ENCODE measurements at regions not wholly inside any gene's neighbourhood (a gene's known extent, or its start where the extent isn't known, plus 50 kb on each side); places are given as distances from the start of the nearest gene placed in this dataset.

GRCh38 chr10:44209811-44210210 is 175.1 kb downstream of the CXCL12 start:
- TF ChIP-seq POLR2A (IDR thresholded peaks at IDR 0.05): no peak
- no peak for TF ChIP-seq CTCF (IDR thresholded peaks at IDR 0.05)
- no peak for TF ChIP-seq EP300 (IDR thresholded peaks at IDR 0.05)

All from gastroesophageal sphincter (tissue), 3 donors.